BE2C (cell line): ENCODE measurements at regions not wholly inside any gene's neighbourhood (a gene's known extent, or its start where the extent isn't known, plus 50 kb on each side); places are given as distances from the start of the nearest gene placed in this dataset.

Experiments used
- DNase-seq: peaks from one replicate; pipeline ENCODE4 v3.0.0-alpha.2; 2020
- H3K27me3 ChIP-seq: fragments of 250-450 bp; sonication (Bioruptor Pico); 2 replicates; pipeline ENCODE4 v1.5.1; 2020; ENCODE audit warnings: mild to moderate bottlenecking
- H3K36me3 ChIP-seq: fragments of 250-450 bp; sonication (Bioruptor Pico); 2 replicates; pipeline ENCODE4 v1.5.1; 2020; ENCODE audit warnings: mild to moderate bottlenecking
- H3K4me1 ChIP-seq: fragments of 250-450 bp; sonication (Bioruptor Pico); 2 replicates; pipeline ENCODE4 v1.5.1; 2020
- H3K4me3 ChIP-seq: 2 replicates; pipeline ENCODE4 v1.5.1; 2011; ENCODE audit warnings: low read depth, low read length
- H3K9me3 ChIP-seq: fragments of 250-450 bp; sonication (Bioruptor Pico); 2 replicates; pipeline ENCODE4 v1.5.1; 2020
- CTCF ChIP-seq: IDR thresholded peaks from 2 replicates; pipeline ENCODE4 v1.5.1; 2012; ENCODE audit warnings: mild to moderate bottlenecking, low read depth, low read length

- no peak for TF ChIP-seq CTCF
- no peaks in the 10 kb centered on the region for H3K27me3 ChIP-seq
- H3K4me3 ChIP-seq: no peak overlapping the region
- no peak for DNase-seq
- H3K9me3 ChIP-seq: no peaks in the 10 kb centered on the region
- H3K36me3 ChIP-seq: no peaks in the 10 kb centered on the region
- no peaks in the 10 kb centered on the region for H3K4me1 ChIP-seq
Measured at GRCh38 chr20:52439375-52439774, 247.8 kb upstream of the ZFP64 start.

DNA sequence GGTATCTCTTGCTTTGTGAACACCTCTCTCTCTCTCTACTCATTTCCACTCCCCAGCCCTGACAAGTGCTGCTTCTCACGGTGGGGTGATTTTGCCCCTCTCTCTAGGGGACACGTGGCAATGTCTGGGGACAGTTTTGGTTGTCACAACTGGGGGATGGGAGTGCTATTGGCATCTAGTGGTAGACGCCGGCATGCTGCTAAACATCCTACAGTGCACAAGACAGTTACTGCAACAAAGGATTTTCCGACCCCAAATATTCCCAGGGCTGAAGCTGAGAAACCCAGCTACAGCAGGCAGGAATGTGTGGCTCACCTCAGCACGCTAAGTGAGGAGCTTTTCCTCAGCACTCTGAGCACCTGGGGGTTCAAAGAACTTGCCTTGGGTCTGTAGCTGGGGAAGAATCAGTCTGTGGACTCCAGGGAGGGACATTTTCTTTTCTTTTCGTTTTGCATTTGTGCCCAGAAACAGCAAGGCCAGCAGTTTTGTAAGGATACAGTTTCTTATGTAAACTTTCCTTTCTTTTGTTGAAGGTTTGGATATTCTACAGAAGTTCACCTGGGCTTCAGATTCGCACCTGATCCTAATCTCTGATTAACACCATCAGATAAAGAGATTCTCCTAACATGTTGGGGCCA, 246.9 kb upstream of the ZFP64 start:
- no peak for TF ChIP-seq CTCF
- no peaks in the 10 kb centered on the region for H3K36me3 ChIP-seq
- DNase-seq: no peak
- H3K9me3 ChIP-seq: no peaks in the 10 kb centered on the region
- no peaks in the 10 kb centered on the region for H3K27me3 ChIP-seq
- H3K4me1 ChIP-seq: no peaks in the 10 kb centered on the region
- no peak overlapping the region for H3K4me3 ChIP-seq

DNA sequence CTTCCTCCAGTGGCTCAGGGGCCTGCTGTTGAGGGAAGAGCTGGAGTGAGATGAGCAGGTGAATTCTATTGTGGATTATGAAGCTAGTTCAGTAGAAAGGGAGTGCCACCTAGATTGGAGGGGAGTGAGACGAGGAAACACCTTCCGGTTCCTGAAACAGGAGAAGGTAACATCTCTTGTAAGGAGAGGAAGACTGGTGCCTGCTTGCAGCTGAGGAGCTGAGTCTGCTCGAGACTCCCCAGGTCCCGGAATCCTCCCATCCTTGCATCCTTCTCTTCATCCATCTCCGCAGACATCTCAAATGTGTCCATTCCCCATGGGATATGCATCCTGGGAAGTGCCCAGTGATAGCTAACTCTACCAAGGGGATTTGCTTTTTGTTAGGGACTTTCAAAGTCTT, 242.9 kb upstream of the ZFP64 start:
- no peaks in the 10 kb centered on the region for H3K36me3 ChIP-seq
- no peak overlapping the region for H3K4me3 ChIP-seq
- H3K27me3 ChIP-seq: no peaks in the 10 kb centered on the region
- no peaks in the 10 kb centered on the region for H3K4me1 ChIP-seq
- H3K9me3 ChIP-seq: no peaks in the 10 kb centered on the region
- no peak for TF ChIP-seq CTCF
- DNase-seq: no peak

GRCh38 chr20:52434041-52434425, 242.5 kb upstream of the ZFP64 start:
- no peak for TF ChIP-seq CTCF
- Histone ChIP-seq H3K9me3 (no peaks in the 10 kb centered on the region), H3K4me3 (no peak overlapping the region), H3K4me1 (no peaks in the 10 kb centered on the region), H3K36me3 (no peaks in the 10 kb centered on the region), H3K27me3 (no peaks in the 10 kb centered on the region)
- DNase-seq: no peak

DNA sequence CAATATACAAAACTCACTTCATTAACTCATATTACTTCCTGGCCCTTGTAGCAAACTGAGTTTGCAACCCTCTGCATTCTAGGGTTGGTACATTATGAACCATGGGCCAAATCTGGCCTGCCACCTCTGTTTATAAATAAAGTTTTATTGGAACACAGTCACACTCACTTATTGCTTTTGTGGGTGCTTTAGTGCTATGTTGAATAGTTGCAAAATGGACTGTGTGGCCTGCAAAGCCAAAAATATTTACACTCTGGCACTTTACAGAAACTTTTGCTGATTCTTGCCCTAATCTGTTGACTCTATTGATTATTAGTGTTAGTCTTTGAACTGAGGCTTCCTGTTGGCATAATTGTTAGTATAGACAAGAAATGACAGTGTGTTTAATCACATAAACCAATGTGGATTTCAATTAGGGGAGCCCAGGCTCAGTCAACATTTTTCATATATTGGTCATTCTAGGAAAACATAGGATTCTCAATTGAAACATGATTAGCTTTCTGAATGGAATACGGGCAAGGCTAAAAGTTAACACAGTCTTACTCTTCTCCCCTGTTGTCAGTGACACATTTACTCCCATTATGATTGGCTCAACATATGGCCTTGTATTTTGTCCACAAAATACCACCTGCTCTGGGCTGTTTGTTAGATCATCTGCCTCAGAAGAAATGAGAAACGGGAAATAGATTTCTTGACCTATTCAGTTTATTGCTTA, 241.9 kb upstream of the ZFP64 start:
- H3K36me3 ChIP-seq: no peaks in the 10 kb centered on the region
- no peak for DNase-seq
- H3K4me1 ChIP-seq: no peaks in the 10 kb centered on the region

More for the DNA sequence above, 241.9 kb upstream of the ZFP64 start:
- Histone ChIP-seq H3K4me3 (no peak overlapping the region), H3K27me3 (no peaks in the 10 kb centered on the region), H3K9me3 (no peaks in the 10 kb centered on the region)
- TF ChIP-seq CTCF: no peak
